ENCODE measurements at regions not wholly inside any gene's neighbourhood (a gene's known extent, or its start where the extent isn't known, plus 50 kb on each side); places are given as distances from the start of the nearest gene placed in this dataset.

DNA sequence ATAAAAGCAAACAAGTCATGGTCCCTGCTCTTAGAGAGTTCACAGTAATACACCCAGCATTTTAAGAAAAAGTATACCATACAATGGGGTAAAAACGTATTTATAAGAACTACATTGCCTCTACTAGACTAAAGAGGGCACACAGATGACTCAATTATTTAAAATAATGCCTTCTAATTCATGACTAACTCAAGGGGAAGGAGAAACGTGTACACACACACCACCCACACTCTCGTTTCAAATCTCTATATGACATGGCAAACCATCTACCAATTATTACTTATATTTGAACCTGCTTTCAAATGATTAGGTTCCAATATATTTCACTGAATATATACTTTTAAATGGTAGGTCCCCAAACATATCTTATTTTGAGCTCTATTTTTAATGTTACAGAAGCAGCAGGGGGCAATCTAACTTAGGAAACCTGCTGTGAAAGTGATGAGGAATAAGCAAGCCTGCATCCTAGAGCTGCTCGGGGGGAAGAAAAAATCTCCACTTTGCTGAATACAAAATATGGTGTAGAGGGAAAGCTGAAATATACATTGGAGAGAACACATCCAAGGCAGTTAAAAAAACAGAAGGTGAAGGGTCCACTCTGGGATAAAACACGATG is 232.4 kb upstream of the PSMD7 start:
- H3K27ac ChIP-seq, result no peak overlapping the region
- in situ Hi-C loops (cut with HindIII; ENCODE audit: low pct_ligation_motif_present, low sequenced_read_pairs), result no loop called here

DNA sequence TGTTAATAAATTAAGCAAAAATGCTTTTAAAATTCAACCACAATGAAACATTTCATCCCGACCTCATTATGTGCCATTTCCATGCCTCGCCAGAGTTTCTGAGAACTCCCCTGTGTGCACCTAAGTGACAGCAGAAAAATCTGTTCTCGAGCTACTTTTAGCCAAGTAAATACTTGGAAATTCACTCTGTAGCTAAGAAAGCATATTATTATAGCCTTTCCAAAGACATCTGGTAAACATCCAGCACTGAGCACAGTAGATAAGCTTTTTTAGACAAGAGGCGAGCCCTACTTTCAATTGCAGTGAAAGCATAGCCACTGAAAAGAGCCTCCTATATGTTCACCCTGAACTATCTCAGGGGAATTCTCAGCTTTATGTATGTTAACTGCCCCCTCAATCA is 242.8 kb upstream of the PSMD7 start:
- Histone ChIP-seq H3K27ac (no peak overlapping the region), H3K27me3 (replicated peaks) (no peaks in the 10 kb centered on the region), H3K4me3 (ENCODE audit: low read depth, low read length) (no peak overlapping the region), H3K36me3 (replicated peaks) (no peaks in the 10 kb centered on the region)
- TF ChIP-seq, protein P1, sequence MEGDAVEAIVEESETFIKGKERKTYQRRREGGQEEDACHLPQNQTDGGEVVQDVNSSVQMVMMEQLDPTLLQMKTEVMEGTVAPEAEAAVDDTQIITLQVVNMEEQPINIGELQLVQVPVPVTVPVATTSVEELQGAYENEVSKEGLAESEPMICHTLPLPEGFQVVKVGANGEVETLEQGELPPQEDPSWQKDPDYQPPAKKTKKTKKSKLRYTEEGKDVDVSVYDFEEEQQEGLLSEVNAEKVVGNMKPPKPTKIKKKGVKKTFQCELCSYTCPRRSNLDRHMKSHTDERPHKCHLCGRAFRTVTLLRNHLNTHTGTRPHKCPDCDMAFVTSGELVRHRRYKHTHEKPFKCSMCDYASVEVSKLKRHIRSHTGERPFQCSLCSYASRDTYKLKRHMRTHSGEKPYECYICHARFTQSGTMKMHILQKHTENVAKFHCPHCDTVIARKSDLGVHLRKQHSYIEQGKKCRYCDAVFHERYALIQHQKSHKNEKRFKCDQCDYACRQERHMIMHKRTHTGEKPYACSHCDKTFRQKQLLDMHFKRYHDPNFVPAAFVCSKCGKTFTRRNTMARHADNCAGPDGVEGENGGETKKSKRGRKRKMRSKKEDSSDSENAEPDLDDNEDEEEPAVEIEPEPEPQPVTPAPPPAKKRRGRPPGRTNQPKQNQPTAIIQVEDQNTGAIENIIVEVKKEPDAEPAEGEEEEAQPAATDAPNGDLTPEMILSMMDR (IDR thresholded peaks at IDR 0.05; ENCODE audit: low read depth, low read length, missing control alignments), result no peak
- in situ Hi-C loops (cut with HindIII; ENCODE audit: low pct_ligation_motif_present, low sequenced_read_pairs), result no loop called here
- no peak for DNase-seq

More for the DNA sequence above, 232.4 kb upstream of the PSMD7 start:
- no peak for DNase-seq
- TF ChIP-seq, protein P1 (IDR thresholded peaks at IDR 0.05; ENCODE audit: low read depth, low read length, missing control alignments), result no peak
- no peaks in the 10 kb centered on the region for H3K27me3 ChIP-seq (replicated peaks)
- no peak overlapping the region for H3K4me3 ChIP-seq (ENCODE audit: low read depth, low read length)
- H3K36me3 ChIP-seq (replicated peaks), result no peaks in the 10 kb centered on the region

DNA sequence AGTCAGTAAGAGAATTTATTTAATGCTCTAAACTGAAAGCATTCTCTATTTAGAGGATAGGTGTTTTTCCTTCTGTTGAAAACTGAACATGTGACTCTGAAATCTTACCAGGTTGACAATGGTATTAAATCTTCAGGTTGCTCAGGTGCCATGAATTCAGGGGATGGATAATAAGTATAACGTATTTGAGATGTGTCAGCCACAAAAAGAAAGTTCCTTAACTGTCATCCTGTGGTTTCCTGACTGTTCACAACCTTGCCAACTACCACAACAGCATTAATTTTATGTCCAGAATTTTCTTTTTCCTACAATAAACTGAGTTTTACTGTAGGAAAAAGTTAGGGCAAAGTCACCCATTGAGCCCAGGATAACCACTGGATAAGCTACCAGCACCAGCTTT is 243.3 kb upstream of the PSMD7 start:
- no peak overlapping the region for H3K4me3 ChIP-seq (ENCODE audit: low read depth, low read length)
- in situ Hi-C loops (cut with HindIII; ENCODE audit: low pct_ligation_motif_present, low sequenced_read_pairs), result no loop called here

DNA sequence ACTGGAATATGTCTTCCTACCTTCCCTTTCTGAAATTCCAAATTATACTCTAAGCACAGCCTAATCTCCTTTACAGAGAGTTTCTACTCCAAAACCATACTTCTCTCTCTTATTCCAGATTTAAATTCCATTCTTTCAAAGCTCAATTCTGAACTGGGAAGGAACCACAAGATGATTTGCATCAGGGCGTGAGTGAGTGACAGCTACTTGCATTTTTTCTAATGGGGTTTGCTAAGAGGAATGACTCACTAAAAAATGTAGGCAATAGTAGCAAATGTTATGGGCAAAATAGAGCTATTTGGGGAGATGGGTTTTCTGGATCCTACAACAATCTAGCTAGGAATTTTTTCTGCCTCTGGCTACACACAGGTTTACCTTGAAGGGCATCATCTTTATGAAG is 244.6 kb upstream of the PSMD7 start:
- Histone ChIP-seq H3K36me3 (replicated peaks) (no peaks in the 10 kb centered on the region), H3K4me3 (ENCODE audit: low read depth, low read length) (no peak overlapping the region), H3K27ac (no peak overlapping the region), H3K27me3 (replicated peaks) (no peaks in the 10 kb centered on the region)
- no peak for DNase-seq
- TF ChIP-seq, protein P1 (IDR thresholded peaks at IDR 0.05; ENCODE audit: low read depth, low read length, missing control alignments), result no peak
- in situ Hi-C loops (cut with HindIII; ENCODE audit: low pct_ligation_motif_present, low sequenced_read_pairs), result no loop called here

More for the DNA sequence above, 243.3 kb upstream of the PSMD7 start:
- no peaks in the 10 kb centered on the region for H3K36me3 ChIP-seq (replicated peaks)
- no peaks in the 10 kb centered on the region for H3K27me3 ChIP-seq (replicated peaks)
- no peak overlapping the region for H3K27ac ChIP-seq
- TF ChIP-seq, protein P1 (IDR thresholded peaks at IDR 0.05; ENCODE audit: low read depth, low read length, missing control alignments), result no peak
- no peak for DNase-seq

DNA sequence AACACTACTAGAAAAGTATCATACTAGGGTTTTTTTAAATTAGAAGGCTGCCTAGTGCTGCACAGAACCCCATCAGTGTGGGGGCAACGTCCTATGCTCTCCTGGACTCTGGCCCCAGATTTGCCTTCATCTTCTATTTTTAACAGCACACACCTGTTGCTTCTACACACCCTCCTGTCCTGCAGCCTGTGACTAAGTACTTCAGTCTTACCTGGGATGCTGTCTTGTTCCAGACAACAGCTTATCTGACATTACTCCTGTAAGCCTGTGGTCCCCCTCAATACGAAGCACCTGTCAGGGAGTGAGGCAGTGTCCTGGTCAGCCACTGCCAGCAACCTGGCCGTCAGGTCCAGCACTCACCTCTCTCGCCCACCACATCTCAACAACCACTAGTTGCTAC is 247.6 kb upstream of the PSMD7 start:
- TF ChIP-seq, protein P1 (IDR thresholded peaks at IDR 0.05; ENCODE audit: low read depth, low read length, missing control alignments), result no peak
- H3K36me3 ChIP-seq (replicated peaks), result no peaks in the 10 kb centered on the region
- H3K27ac ChIP-seq, result no peak overlapping the region
- DNase-seq, result no peak
- H3K27me3 ChIP-seq (replicated peaks), result no peaks in the 10 kb centered on the region
- in situ Hi-C loops (cut with HindIII; ENCODE audit: low pct_ligation_motif_present, low sequenced_read_pairs), result no loop called here
- H3K4me3 ChIP-seq (ENCODE audit: low read depth, low read length), result no peak overlapping the region

DNA sequence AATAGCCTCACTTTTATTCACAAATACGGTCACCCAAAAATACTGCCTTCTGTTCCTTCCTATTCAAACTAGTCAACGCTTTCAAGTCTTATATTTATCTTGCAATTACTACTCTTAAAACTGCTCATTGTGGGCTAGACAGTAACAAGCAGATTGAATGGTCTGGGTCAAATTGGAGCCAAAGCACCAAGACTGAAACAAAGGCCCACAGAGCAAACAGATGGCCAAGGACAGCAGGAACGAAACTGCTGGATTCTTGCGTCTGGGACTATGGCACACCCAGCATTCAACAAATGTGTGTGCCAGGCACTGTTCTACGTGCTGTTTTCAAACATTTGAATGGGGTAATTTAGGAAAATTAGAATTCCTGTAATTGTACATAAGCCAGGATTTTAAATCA is 250.1 kb upstream of the PSMD7 start:
- TF ChIP-seq, protein P1 (IDR thresholded peaks at IDR 0.05; ENCODE audit: low read depth, low read length, missing control alignments), result no peak
- DNase-seq, result no peak
- H3K27ac ChIP-seq, result no peak overlapping the region
- H3K36me3 ChIP-seq (replicated peaks), result no peaks in the 10 kb centered on the region
- H3K27me3 ChIP-seq (replicated peaks), result no peaks in the 10 kb centered on the region
- H3K4me3 ChIP-seq (ENCODE audit: low read depth, low read length), result no peak overlapping the region
- in situ Hi-C loops (cut with HindIII; ENCODE audit: low pct_ligation_motif_present, low sequenced_read_pairs), result no loop called here
